D721Med (cell line): ENCODE measurements at regions not wholly inside any gene's neighbourhood (a gene's known extent, or its start where the extent isn't known, plus 50 kb on each side); places are given as distances from the start of the nearest gene placed in this dataset.

Experiments used
- DNase-seq: peaks from one replicate; pipeline ENCODE4 v3.0.0; 2011; ENCODE audit warnings: low spot score; ENCODE audit not compliant: insufficient read length
- FAIRE-seq: peaks from 2 replicates; lab custom pipeline; 2011; peaks lifted over from hg19 to GRCh38; lab: Jason Lieb, UNC
- CTCF ChIP-seq: IDR thresholded peaks from 2 replicates; pipeline ENCODE4 v1.5.1; 2012; ENCODE audit warnings: mild to moderate bottlenecking, control low read depth; ENCODE audit not compliant: insufficient read depth; ENCODE audit errors: missing control alignments

GRCh38 chr6:168226902-168227318 is 92.7 kb downstream of the DACT2 start:
- FAIRE-seq (no peak), DNase-seq (no peak)
- TF ChIP-seq CTCF, result no peak

GRCh38 chr6:168226061-168226752 is 93.4 kb downstream of the DACT2 start:
- no peak for TF ChIP-seq CTCF
- DNase-seq, result no peak

GRCh38 chr6:168225471-168225911 is 94.1 kb downstream of the DACT2 start:
- TF ChIP-seq CTCF, result no peak
- FAIRE-seq, result no peak

More at GRCh38 chr6:168226061-168226752, 93.4 kb downstream of the DACT2 start:
- no peak for FAIRE-seq

GRCh38 chr6:168223755-168224154 is 95.8 kb downstream of the DACT2 start:
- no peak for TF ChIP-seq CTCF
- FAIRE-seq, result no peak
- DNase-seq, result no peak

More at GRCh38 chr6:168225471-168225911, 94.1 kb downstream of the DACT2 start:
- DNase-seq, result no peak

- FAIRE-seq, result no peak
- TF ChIP-seq CTCF, result no peak
- no peak for DNase-seq
Observed at GRCh38 chr6:168223150-168223549, 96.4 kb downstream of the DACT2 start.

- TF ChIP-seq CTCF, result no peak
- DNase-seq (no peak), FAIRE-seq (no peak)
Observed at GRCh38 chr6:168222115-168223043, 97.2 kb downstream of the DACT2 start.
